Activated T-cell treated with anti-CD3 and anti-CD28 coated beads for 24 hours (primary cell): ENCODE measurements at regions not wholly inside any gene's neighbourhood (a gene's known extent, or its start where the extent isn't known, plus 50 kb on each side); places are given as distances from the start of the nearest gene placed in this dataset.
"Not testable (repeated sequence)": the region's sequence is repeated elsewhere in the genome, so short reads cannot be mapped to it uniquely, and the experiment has no call there.

Source experiments
- DNase-seq: peaks from one replicate; pipeline ENCODE4 v3.0.0-alpha.2; 2020; ENCODE audit warnings: low read depth

DNA sequence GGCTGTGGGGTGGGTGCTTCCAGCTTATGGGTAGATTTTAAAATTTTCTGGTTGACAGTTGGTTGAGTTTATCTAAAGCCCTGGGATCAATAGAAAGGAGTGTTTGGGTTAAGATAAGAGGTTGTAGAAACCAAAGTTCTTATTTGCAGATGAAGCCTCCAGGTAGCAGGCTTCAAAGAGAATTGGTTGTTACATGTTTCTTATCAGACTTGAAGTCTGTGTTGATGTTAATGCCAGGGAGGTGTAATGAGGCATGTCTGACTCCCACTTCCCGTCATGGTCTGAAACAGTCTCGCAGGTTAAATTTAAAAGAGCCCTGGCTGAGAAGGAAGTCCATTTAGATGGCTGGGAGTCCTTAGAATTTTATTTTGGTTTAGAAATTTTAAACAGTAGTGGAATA, 165.2 kb upstream of the TMEM72 start:
- no peak for DNase-seq

DNA sequence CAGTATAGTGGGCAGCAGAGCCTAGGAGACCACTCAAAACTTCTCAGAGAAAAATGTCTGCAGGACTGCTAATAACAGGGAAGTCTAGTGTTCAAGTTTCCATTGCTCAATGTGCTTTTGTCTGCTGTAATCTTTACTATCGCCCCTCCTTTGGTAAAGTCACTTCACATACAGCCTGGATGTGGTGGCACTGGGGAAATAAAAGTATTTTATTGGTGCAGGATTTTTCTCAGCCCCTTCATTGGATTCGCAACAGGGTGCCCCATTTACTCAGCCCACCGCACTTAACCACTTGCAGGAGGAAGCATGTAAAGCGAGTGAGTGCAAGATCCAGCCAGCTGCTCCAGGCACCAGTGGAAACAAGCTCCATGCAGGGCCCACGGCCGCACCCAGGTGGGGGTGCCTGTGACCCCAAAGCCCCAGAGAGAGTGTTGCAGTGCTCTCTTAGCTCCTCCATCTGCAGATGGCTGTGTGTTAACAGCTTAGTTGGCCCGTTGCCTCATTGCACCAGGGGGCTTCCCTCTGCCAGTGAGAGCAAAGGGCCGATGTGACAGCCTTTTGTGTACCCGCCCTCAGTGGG, 163.5 kb upstream of the TMEM72 start:
- no peak for DNase-seq

DNA sequence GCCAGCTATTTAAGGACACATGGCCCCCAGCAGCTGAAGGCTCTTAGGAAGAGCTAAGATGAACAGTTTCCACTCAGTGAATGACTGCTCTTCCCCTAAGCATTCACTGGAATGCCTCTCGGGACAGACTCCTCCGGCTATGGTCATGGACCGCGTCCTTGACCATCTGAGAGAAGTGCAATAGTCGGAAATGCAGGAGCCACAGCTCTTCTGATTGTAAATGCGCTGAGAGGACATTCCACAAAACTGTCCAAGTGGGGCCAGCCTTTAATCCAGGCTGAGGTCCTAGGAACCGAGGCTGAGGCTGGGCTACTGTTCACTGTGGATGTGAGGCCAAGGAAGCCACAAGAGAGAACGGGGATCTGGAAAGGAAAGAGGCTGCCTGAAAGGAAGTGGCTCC, 162.0 kb upstream of the TMEM72 start:
- no peak for DNase-seq

GRCh38 chr10:44752451-44753441, 158.4 kb upstream of the TMEM72 start:
- DNase-seq: no peak

- DNase-seq: not testable (repeated sequence)
These were observed 156.8 kb upstream of the TMEM72 start for GRCh38 chr10:44754355-44754754.

- no peak for DNase-seq
These were observed 155.7 kb upstream of the TMEM72 start for GRCh38 chr10:44755481-44755880.

- DNase-seq: no peak
These were observed 154.9 kb upstream of the TMEM72 start for GRCh38 chr10:44756216-44756615.

- DNase-seq: no peak
These were observed 153.5 kb upstream of the TMEM72 start for GRCh38 chr10:44757551-44758205.

DNA sequence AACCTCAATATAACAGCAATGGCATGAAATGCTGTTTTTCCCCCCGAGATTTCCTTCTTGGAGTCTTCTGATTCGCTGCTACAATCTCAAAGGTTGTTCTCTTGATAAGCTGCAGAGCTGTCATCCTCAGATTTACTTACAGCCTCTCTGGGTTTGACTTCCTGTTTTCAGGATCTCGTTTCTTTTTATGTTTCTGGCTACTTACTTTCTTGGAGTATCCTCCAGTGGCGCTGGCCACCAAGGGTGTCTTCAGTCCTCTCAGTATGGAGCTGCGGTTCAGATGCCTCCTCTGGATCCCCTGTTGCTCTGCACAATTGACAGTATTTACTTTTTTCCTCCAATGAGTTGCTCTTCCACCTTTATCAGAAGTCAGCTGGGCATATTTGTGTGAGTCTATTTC, 152.0 kb upstream of the TMEM72 start:
- no peak for DNase-seq

DNA sequence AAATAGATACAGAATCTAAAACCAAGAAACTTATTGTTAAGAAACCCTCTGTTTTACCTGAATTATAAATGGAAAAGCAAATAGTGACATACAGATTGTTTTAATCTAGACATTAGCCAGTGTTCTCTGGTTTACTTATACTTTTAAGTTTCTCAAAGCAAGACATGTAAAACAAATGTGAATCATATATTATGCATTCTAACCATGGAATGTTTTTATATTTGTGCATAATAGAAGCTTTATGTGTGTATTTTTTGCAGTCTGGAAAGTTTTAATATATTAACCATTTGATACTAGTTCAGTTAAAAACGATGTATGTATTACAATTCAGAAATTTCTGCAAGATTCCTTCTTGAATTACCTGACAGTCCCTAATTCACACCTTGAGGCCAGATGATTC, 150.6 kb upstream of the TMEM72 start:
- no peak for DNase-seq

GRCh38 chr10:44761076-44761475, 150.1 kb upstream of the TMEM72 start:
- DNase-seq: no peak

- DNase-seq: no peak
These were observed 147.8 kb upstream of the TMEM72 start for GRCh38 chr10:44763331-44763730.

GRCh38 chr10:44765299-44765698, 145.8 kb upstream of the TMEM72 start:
- no peak for DNase-seq

- DNase-seq: no peak
These were observed 144.5 kb upstream of the TMEM72 start for GRCh38 chr10:44766631-44767030.

GRCh38 chr10:44769450-44769849, 141.7 kb upstream of the TMEM72 start:
- no peak for DNase-seq

DNA sequence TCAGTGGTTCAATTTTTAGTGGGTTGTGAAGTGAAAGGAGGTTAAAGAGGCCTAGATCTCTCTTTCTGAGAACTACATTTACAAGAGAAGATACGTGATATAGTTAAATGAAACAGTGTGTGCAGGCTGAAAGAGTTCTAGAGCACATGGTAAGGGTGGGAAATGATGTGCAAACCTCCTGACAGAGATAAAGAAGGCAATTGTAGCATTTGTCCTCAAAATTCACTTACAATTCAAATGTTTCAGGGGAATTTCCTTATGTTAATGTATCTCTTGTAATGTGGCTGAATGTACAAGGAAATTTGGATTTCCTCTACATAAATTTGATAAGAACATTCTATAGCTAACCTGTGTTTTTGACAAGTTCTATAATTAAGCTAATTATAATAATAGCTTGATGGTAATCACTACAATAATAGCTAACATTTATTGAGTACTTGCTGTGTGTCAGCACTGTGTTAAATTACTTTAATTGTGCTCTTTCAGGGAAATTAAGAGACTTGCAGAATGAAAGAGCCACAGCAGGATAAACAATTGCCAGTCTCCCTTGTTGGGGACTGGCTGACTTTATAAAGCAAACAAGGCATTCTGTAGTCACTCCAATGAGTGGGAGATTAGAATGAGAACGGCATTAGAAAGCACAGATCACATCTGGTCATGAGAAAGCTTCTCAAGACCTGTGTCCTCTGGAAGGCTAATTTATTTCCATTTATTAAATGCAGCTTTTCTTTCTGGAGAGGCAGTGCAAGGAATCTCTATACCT, 139.7 kb upstream of the TMEM72 start:
- no peak for DNase-seq

GRCh38 chr10:44773565-44773964, 137.6 kb upstream of the TMEM72 start:
- DNase-seq: no peak

GRCh38 chr10:44774676-44775401, 136.3 kb upstream of the TMEM72 start:
- no peak for DNase-seq

DNA sequence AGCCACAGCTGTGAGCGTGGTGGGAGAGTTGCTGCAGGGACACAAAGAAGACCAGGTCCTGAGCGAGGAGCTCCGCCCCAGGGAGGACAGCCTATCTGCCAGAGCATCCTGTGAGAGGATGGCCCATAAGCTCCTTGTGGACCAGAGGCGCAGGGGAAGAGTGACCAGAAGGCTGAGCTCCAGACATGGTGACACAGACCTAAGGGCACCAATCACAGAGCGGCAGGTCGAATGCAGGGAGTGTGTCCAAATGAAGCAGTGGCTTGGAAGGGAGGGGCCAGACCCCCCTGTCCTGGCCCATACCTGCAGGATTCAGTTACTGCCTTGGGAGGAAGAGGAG, 135.8 kb upstream of the TMEM72 start:
- DNase-seq: no peak

GRCh38 chr10:44776181-44776580, 135.0 kb upstream of the TMEM72 start:
- no peak for DNase-seq

DNA sequence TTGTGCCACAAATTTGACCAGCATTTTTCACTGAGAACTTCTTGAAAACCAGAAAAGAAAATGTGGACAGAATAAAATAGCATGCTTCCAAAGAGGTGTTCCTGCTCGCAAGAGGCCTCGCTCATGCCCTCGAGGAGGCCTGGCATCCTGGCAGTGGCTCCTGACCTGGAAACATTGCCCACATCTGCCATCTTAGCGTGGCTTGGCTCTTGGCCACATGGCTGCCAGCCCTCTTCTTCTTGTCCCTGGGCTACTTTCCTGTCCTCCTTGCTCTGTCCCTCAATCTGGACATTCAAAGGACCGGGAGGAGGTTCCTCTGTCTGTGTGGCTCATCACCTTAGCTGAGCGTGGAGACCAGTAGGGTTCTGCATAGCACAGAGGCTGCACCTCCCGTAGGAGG, 131.6 kb upstream of the TMEM72 start:
- DNase-seq: no peak

DNA sequence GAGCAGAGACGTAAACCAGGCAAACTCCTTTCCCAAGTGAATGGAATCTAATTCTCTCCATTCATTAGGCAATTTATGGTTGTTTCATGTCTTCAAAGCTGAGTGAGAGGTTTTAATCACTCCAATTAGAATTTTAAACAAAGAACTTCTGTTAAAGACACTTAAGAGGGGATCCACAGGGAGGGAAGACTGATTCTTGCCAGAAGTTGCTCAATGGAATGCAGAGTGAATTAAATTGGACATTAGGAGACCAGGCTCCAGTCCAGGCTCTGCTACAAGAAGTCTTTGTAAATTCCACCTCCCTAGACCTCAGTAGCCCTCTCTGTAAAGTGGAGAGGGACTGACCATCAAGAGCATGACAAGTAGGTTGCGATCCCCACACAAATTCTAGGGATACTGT, 130.7 kb upstream of the TMEM72 start:
- no peak for DNase-seq
